ENCODE measurements at regions not wholly inside any gene's neighbourhood (a gene's known extent, or its start where the extent isn't known, plus 50 kb on each side); places are given as distances from the start of the nearest gene placed in this dataset.

DNA sequence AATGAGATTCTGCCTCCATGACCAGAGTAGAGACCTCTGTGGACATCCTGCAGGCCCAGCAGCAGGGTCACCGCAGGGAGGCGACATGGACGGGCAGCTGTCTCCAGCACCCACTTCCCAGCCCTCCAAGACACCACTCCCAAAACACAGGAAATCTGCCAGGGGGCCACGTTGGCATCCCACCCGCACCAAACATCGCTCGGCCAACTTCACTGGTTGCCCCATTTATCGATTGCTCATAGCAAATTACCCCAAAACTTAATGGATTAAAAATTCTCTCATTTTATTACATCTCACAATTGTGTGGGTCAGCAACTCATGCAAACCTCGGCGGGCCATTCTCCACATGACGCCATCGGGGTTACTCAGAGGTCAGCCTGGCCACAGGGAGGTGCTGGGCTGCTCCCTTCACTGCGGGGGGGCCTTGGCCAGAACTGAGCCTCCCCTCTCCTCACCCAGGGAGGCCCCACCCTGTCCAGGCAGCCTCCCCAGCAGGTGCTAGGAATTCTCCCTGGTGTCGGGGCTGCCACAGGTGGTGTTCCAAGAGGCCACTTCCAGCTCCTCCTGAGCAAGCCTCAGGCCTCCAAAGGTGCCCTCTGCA, 420.7 kb upstream of the MYT1L start:
- no peak for DNase-seq
- Histone ChIP-seq H3K4me1 (no peaks in the 10 kb centered on the region), H3K36me3 (no peaks in the 10 kb centered on the region), H3K4me3 (no peak overlapping the region), H3K27ac (no peak overlapping the region), H3K9me3 (peaks cover 0 to 7% (median 0%) of the 10 kb centered on the region in 4 donors), H3K27me3 (no peaks in the 10 kb centered on the region)
- 95% methylated on average over 14 of the region's 14 CpGs for WGBS, 2 donors
- intact Hi-C loops (cut with DNase I): no loop called here
- TF ChIP-seq, protein P1, sequence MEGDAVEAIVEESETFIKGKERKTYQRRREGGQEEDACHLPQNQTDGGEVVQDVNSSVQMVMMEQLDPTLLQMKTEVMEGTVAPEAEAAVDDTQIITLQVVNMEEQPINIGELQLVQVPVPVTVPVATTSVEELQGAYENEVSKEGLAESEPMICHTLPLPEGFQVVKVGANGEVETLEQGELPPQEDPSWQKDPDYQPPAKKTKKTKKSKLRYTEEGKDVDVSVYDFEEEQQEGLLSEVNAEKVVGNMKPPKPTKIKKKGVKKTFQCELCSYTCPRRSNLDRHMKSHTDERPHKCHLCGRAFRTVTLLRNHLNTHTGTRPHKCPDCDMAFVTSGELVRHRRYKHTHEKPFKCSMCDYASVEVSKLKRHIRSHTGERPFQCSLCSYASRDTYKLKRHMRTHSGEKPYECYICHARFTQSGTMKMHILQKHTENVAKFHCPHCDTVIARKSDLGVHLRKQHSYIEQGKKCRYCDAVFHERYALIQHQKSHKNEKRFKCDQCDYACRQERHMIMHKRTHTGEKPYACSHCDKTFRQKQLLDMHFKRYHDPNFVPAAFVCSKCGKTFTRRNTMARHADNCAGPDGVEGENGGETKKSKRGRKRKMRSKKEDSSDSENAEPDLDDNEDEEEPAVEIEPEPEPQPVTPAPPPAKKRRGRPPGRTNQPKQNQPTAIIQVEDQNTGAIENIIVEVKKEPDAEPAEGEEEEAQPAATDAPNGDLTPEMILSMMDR (IDR thresholded peaks at IDR 0.05): no peak
- TF ChIP-seq POLR2AphosphoS5 (IDR thresholded peaks at IDR 0.05) (no peak), EP300 (IDR thresholded peaks at IDR 0.05) (no peak), POLR2A (IDR thresholded peaks at IDR 0.05) (no peak)

DNA sequence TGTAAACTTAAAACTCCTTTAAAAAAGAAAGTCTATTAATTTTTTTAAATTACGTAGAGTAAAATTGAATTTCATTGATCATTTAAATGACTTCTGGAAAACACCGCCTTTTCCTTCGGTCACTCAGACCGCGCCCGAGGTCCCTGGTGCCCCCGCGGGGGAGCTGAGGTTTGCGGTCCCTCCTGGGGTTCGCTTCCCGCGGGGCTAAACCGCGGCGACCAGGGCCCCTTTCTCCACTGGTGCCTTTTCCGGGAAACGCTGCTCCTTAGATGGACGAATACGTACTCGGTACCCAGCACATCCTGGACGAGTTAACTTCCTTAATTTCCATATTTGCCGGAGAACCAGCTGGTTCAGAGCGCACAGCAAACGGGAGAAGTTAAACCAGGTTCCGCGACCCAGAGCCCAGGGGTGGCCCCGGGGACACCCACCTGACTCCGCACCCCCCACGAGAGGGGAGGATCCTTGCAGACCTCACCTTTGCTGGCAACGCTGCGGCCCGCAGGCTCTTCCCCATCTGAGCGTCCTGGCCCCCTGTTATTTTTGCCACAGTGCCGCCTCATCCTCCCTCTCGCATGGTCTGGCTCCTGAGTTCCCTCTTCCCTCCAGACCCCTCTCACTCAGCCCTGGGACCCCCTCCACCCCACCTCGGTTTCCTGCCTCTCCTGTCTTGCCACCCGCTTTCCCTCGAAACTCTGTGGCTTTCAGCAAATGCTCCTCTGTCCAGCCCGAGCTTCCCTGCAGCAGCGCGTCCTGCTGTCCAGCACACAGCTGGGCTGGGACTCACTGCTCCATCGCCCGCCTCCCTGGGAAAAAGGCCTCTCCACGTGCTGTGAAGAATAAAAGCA, 420.0 kb upstream of the MYT1L start:
- 96% methylated on average over 44 of the region's 44 CpGs for whole genome bisulfite sequencing, 2 donors
- no peak overlapping the region for H3K4me3 ChIP-seq
- no peak for TF ChIP-seq POLR2AphosphoS5 (IDR thresholded peaks at IDR 0.05)
- no peak for TF ChIP-seq EP300 (IDR thresholded peaks at IDR 0.05)
- TF ChIP-seq POLR2A (IDR thresholded peaks at IDR 0.05): no peak
- TF ChIP-seq, protein P1 (IDR thresholded peaks at IDR 0.05): no peak
- no peaks in the 10 kb centered on the region for H3K4me1 ChIP-seq
- DNase-seq: no peak
- H3K27me3 ChIP-seq: no peaks in the 10 kb centered on the region
- H3K27ac ChIP-seq: no peak overlapping the region
- no peaks in the 10 kb centered on the region for H3K36me3 ChIP-seq
- intact Hi-C loops (cut with DNase I): no loop called here
- peaks cover 0 to 7% (median 0%) of the 10 kb centered on the region in 4 donors for H3K9me3 ChIP-seq

DNA sequence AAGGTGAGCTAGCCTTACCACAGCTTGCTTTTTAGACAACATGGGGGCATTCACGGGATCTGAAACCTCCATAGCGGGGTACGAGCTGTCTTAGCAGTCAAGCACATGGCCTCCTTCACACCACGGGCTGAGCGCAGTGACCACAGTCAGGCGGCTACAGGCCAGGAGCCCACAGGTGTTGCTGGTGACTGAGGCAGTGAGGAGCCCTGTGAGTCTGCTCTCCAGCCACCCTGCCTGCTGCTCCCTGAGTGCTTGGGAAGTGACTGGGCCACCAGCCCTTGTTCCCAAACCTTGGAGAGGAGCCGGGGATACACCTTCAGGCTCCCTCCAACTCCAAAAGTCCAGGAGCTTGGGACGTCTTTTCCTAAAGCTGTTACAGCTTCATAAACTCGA, 418.1 kb upstream of the MYT1L start:
- intact Hi-C loops (cut with DNase I): no loop called here
- TF ChIP-seq, protein P1 (IDR thresholded peaks at IDR 0.05): no peak
- TF ChIP-seq POLR2A (IDR thresholded peaks at IDR 0.05) (no peak), EP300 (IDR thresholded peaks at IDR 0.05) (no peak), POLR2AphosphoS5 (IDR thresholded peaks at IDR 0.05) (no peak)
- Histone ChIP-seq H3K27ac (no peak overlapping the region), H3K4me1 (no peaks in the 10 kb centered on the region), H3K36me3 (no peaks in the 10 kb centered on the region), H3K27me3 (no peaks in the 10 kb centered on the region), H3K9me3 (peaks cover 0 to 3% (median 0%) of the 10 kb centered on the region in 4 donors), H3K4me3 (no peak overlapping the region)
- DNase-seq: no peak
- WGBS, 2 donors: 83 to 89% methylated on average over 9 of the region's 9 CpGs

GRCh38 chr2:2748399-2749205, 417.5 kb upstream of the MYT1L start:
- Histone ChIP-seq H3K27me3 (no peaks in the 10 kb centered on the region), H3K4me1 (peaks cover 0 to 4% (median 2%) of the 10 kb centered on the region in 4 donors), H3K9me3 (no peaks in the 10 kb centered on the region), H3K36me3 (no peaks in the 10 kb centered on the region), H3K27ac (no peak overlapping the region), H3K4me3 (no peak overlapping the region)
- TF ChIP-seq POLR2AphosphoS5 (IDR thresholded peaks at IDR 0.05): no peak
- no peak for TF ChIP-seq POLR2A (IDR thresholded peaks at IDR 0.05)
- TF ChIP-seq, protein P1 (IDR thresholded peaks at IDR 0.05): no peak
- TF ChIP-seq EP300 (IDR thresholded peaks at IDR 0.05): no peak
- WGBS, 2 donors: 71 to 82% methylated on average over 13 of the region's 13 CpGs
- no peak for DNase-seq
- intact Hi-C loops (cut with DNase I): no loop called here

Measured in sigmoid colon (tissue), 6 donors.